IMR-90 (cell line): ENCODE measurements at regions not wholly inside any gene's neighbourhood (a gene's known extent, or its start where the extent isn't known, plus 50 kb on each side); places are given as distances from the start of the nearest gene placed in this dataset.

Experiments used
- ATAC-seq: fragments of 200-7000 bp; cut with Tn5 transposase; 2 replicates; pipeline ENCODE4 v1.9.1; 2020; ENCODE audit warnings: low read depth, mild to moderate bottlenecking, moderate library complexity
- BruUV-seq: library from RNA; stranded (reverse); fragments of 400-500 nt; replicated peaks from 2 replicates; lab custom pipeline; 2021; lab: Mats Ljungman, UMichigan
- CTCF ChIA-PET: fragments of 300-600 bp; formaldehyde crosslinking; extraction: SDS; loops from one replicate; lab custom pipeline; 2021; ENCODE audit warnings: antibody characterized with exemption; lab: Yijun Ruan, JAX
- POLR2A ChIA-PET: fragments of 300-600 bp; sonication (Branson Sonifier 250); formaldehyde crosslinking; loops from one replicate; lab custom pipeline; 2022; ENCODE audit warnings: antibody characterized with exemption; ENCODE audit not compliant: unreplicated experiment; lab: Charles Lee
- DNase-seq: peaks from one replicate; pipeline ENCODE4 v3.0.0; 2013
- H2AFZ ChIP-seq: replicated peaks from 2 replicates; pipeline ENCODE3; 2013; ENCODE audit warnings: low read length, mild to moderate bottlenecking; ENCODE audit not compliant: poor library complexity
- H2AK5ac ChIP-seq: 2 replicates; pipeline ENCODE4 v1.6.1; 2013; ENCODE audit warnings: low read depth, low read length, inconsistent platforms
- H2AK9ac ChIP-seq: replicated peaks from 2 replicates; pipeline ENCODE3; 2013; ENCODE audit warnings: mild to moderate bottlenecking, low read depth, low read length, moderate library complexity; ENCODE audit not compliant: poor library complexity
- H2BK120ac ChIP-seq: 2 replicates; pipeline ENCODE4 v1.6.1; 2013; ENCODE audit warnings: low read depth, low read length, inconsistent platforms
- H2BK15ac ChIP-seq: 3 replicates; pipeline ENCODE4 v1.6.1; 2013; ENCODE audit warnings: low read depth, low read length, inconsistent platforms
- H2BK20ac ChIP-seq: 2 replicates; pipeline ENCODE4 v1.6.1; 2013; ENCODE audit warnings: low read depth, mild to moderate bottlenecking, inconsistent platforms, low read length, moderate library complexity
- H2BK5ac ChIP-seq: 2 replicates; pipeline ENCODE4 v1.6.1; 2013; ENCODE audit warnings: mild to moderate bottlenecking, low read depth, low read length, inconsistent platforms; ENCODE audit not compliant: poor library complexity, severe bottlenecking
- H3K14ac ChIP-seq: replicated peaks from 2 replicates; pipeline ENCODE4 v1.6.1; 2013; ENCODE audit warnings: low read depth, low read length, inconsistent platforms
- H3K18ac ChIP-seq: 2 replicates; pipeline ENCODE4 v1.6.1; 2013; ENCODE audit warnings: low read depth, low read length, control low read depth
- H3K23ac ChIP-seq: 2 replicates; pipeline ENCODE4 v1.6.1; 2013; ENCODE audit warnings: low read depth, low read length, inconsistent platforms
- H3K27ac ChIP-seq: 2 replicates; pipeline ENCODE4 v1.5.1; 2013; ENCODE audit warnings: mild to moderate bottlenecking, control low read depth, low read length; ENCODE audit not compliant: insufficient read depth
- H3K27me3 ChIP-seq: 2 replicates; pipeline ENCODE4 v1.6.1; 2013; ENCODE audit warnings: low read length; ENCODE audit not compliant: control insufficient read depth, insufficient read depth
- H3K36me3 ChIP-seq: 2 replicates; pipeline ENCODE4 v1.6.1; 2013; ENCODE audit warnings: low read length, mixed read lengths; ENCODE audit not compliant: control insufficient read depth, insufficient read depth
- H3K4ac ChIP-seq: 2 replicates; pipeline ENCODE4 v1.6.1; 2013; ENCODE audit warnings: low read depth, low read length, inconsistent platforms
- H3K4me1 ChIP-seq: 2 replicates; pipeline ENCODE4 v1.6.1; 2013; ENCODE audit warnings: low read length, mixed read lengths; ENCODE audit not compliant: control insufficient read depth, insufficient read depth
- H3K4me2 ChIP-seq: 2 replicates; pipeline ENCODE4 v1.6.1; 2013; ENCODE audit warnings: low read depth, mild to moderate bottlenecking, control low read depth, low read length, moderate library complexity
- H3K4me3 ChIP-seq: 2 replicates; pipeline ENCODE4 v1.5.1; 2013; ENCODE audit warnings: low read depth, mild to moderate bottlenecking, control low read depth, low read length, moderate library complexity; ENCODE audit not compliant: insufficient read depth
- H3K56ac ChIP-seq: 2 replicates; pipeline ENCODE4 v1.6.1; 2013; ENCODE audit warnings: low read length, inconsistent platforms; ENCODE audit not compliant: insufficient read depth; ENCODE audit errors: extremely low read depth
- H3K79me1 ChIP-seq, 2 experiments: 2 replicates each; pipeline ENCODE4 v1.6.1; 2013; ENCODE audit warnings: low read length in 2 of 2, inconsistent platforms in 1 of 2, low read depth in 1 of 2
- H3K9ac ChIP-seq: 2 replicates; pipeline ENCODE4 v1.6.1; 2013; ENCODE audit warnings: low read depth, low read length, control low read depth
- H3K9me1 ChIP-seq: 2 replicates; pipeline ENCODE4 v1.6.1; 2013; ENCODE audit warnings: low read length, inconsistent platforms; ENCODE audit not compliant: insufficient read depth
- H3K9me3 ChIP-seq: 2 replicates; pipeline ENCODE4 v1.6.1; 2013; ENCODE audit warnings: low read length; ENCODE audit not compliant: control insufficient read depth, insufficient read depth
- H4K20me1 ChIP-seq: 2 replicates; pipeline ENCODE4 v1.6.1; 2013; ENCODE audit warnings: low read length, inconsistent platforms; ENCODE audit not compliant: insufficient read depth
- H4K5ac ChIP-seq: 2 replicates; pipeline ENCODE4 v1.6.1; 2013; ENCODE audit warnings: mild to moderate bottlenecking, low read depth, low read length, control low read depth
- H4K8ac ChIP-seq, 2 experiments: 2 replicates each; pipeline ENCODE4 v1.6.1; 2013; ENCODE audit warnings: low read depth in 2 of 2, low read length in 2 of 2, control low read depth in 1 of 2, inconsistent platforms in 1 of 2
- H4K91ac ChIP-seq: 2 replicates; pipeline ENCODE4 v1.6.1; 2013; ENCODE audit warnings: low read depth, low read length, inconsistent platforms; ENCODE audit not compliant: insufficient read depth
- BHLHE40 ChIP-seq: fragments of 150-350 bp; IDR thresholded peaks from 2 replicates; pipeline ENCODE4 v1.6.1; 2016; ENCODE audit warnings: mild to moderate bottlenecking, low read depth, low read length
- CEBPB ChIP-seq: IDR thresholded peaks from 2 replicates; pipeline ENCODE4 v1.6.1; 2012; ENCODE audit warnings: low read depth, low read length, improper control_type of control experiment
- CHD1 ChIP-seq: IDR thresholded peaks from 2 replicates; pipeline ENCODE4 v1.6.1; 2012; ENCODE audit warnings: low read depth, low read length, improper control_type of control experiment
- ELK1 ChIP-seq: fragments of 150-350 bp; IDR thresholded peaks from 2 replicates; pipeline ENCODE4 v1.6.1; 2016; ENCODE audit warnings: low read depth, mild to moderate bottlenecking, low read length, moderate library complexity, borderline replicate concordance
- FOS ChIP-seq: fragments of 150-350 bp; IDR thresholded peaks from 2 replicates; pipeline ENCODE4 v1.6.1; 2016; ENCODE audit warnings: low read depth, low read length
- MAFK ChIP-seq: IDR thresholded peaks from 2 replicates; pipeline ENCODE4 v1.6.1; 2012; ENCODE audit warnings: low read depth, low read length, improper control_type of control experiment
- MAZ ChIP-seq: IDR thresholded peaks from 2 replicates; pipeline ENCODE4 v1.6.1; 2012; ENCODE audit warnings: low read depth, mild to moderate bottlenecking, low read length, improper control_type of control experiment, moderate library complexity, borderline replicate concordance
- MXI1 ChIP-seq: IDR thresholded peaks from 2 replicates; pipeline ENCODE4 v1.6.1; 2012; ENCODE audit warnings: low read depth, mild to moderate bottlenecking, low read length, moderate library complexity, borderline replicate concordance
- NFE2L2 ChIP-seq: fragments of 150-350 bp; IDR thresholded peaks from 2 replicates; pipeline ENCODE4 v1.6.1; 2016; ENCODE audit warnings: low read depth, mild to moderate bottlenecking, low read length
- POLR2A ChIP-seq: IDR thresholded peaks from 2 replicates; pipeline ENCODE4 v1.6.1; 2012; ENCODE audit warnings: mild to moderate bottlenecking, low read depth, low read length
- RAD21 ChIP-seq: IDR thresholded peaks from 2 replicates; pipeline ENCODE4 v1.6.1; 2012; ENCODE audit warnings: low read length, improper control_type of control experiment
- RCOR1 ChIP-seq: IDR thresholded peaks from 2 replicates; pipeline ENCODE4 v1.6.1; 2012; ENCODE audit warnings: mild to moderate bottlenecking, low read length, improper control_type of control experiment; ENCODE audit not compliant: insufficient replicate concordance
- RFX5 ChIP-seq: IDR thresholded peaks from 2 replicates; pipeline ENCODE4 v1.8.0; 2012; ENCODE audit warnings: low read depth, mild to moderate bottlenecking, low read length, moderate library complexity
- SMC3 ChIP-seq: fragments of 150-350 bp; IDR thresholded peaks from 2 replicates; pipeline ENCODE4 v1.6.1; 2016; ENCODE audit warnings: low read depth, mild to moderate bottlenecking, antibody characterized with exemption, low read length, moderate library complexity
- USF2 ChIP-seq: fragments of 150-350 bp; IDR thresholded peaks from 2 replicates; pipeline ENCODE4 v1.6.1; 2017; ENCODE audit warnings: mild to moderate bottlenecking, antibody characterized with exemption, low read length, low read depth
- WGBS, 2 experiments: methylation state at CpG; one replicate each; pipeline versions ENCODE4 v1.1.5 to v1.1.7; 2013; ENCODE audit warnings: missing lambda C conversion rate in 2 of 2; ENCODE audit not compliant: insufficient read length in 1 of 2; ENCODE audit errors: extremely low coverage in 2 of 2; 5-methylcytosine and 5-hydroxymethylcytosine counted together
- dilution Hi-C: fragments of 300-500 bp; cut with HindIII; formaldehyde crosslinking; loops from one replicate; pipeline ENCODE4 v1.14.3; 2018; ENCODE audit warnings: low sequenced_read_pairs; ENCODE audit not compliant: unreplicated experiment
- in situ Hi-C: fragments of 300-500 bp; cut with MboI; formaldehyde crosslinking; loops from 3 replicates; pipeline ENCODE4 v1.14.3; 2019; ENCODE audit warnings: low sequenced_read_pairs, inconsistent platforms, mixed read lengths
- intact Hi-C: fragments of 100-400 bp; cut with micrococcal nuclease; formaldehyde crosslinking; loops from 2 replicates; pipeline ENCODE4 v1.10.0; 2022
- TF ChIP-seq, protein P1 (sequence below): conservative IDR thresholded peaks from 2 replicates; pipeline ENCODE4 v1.5.1; 2012; ENCODE audit warnings: mild to moderate bottlenecking, low read depth, low read length, improper control_type of control experiment

GRCh38 chr2:228387776-228388175 lies 206.3 kb upstream of the SPHKAP start:
- H3K36me3 ChIP-seq = no peaks in the 10 kb centered on the region
- ATAC-seq (no peak), DNase-seq (no peak)
- CTCF ChIA-PET = no interaction called here
- no peak overlapping the region for H4K5ac ChIP-seq
- no peak overlapping the region for H3K18ac ChIP-seq
- TF ChIP-seq BHLHE40 = no peak
- TF ChIP-seq NFE2L2 = no peak
- TF ChIP-seq, protein P1, sequence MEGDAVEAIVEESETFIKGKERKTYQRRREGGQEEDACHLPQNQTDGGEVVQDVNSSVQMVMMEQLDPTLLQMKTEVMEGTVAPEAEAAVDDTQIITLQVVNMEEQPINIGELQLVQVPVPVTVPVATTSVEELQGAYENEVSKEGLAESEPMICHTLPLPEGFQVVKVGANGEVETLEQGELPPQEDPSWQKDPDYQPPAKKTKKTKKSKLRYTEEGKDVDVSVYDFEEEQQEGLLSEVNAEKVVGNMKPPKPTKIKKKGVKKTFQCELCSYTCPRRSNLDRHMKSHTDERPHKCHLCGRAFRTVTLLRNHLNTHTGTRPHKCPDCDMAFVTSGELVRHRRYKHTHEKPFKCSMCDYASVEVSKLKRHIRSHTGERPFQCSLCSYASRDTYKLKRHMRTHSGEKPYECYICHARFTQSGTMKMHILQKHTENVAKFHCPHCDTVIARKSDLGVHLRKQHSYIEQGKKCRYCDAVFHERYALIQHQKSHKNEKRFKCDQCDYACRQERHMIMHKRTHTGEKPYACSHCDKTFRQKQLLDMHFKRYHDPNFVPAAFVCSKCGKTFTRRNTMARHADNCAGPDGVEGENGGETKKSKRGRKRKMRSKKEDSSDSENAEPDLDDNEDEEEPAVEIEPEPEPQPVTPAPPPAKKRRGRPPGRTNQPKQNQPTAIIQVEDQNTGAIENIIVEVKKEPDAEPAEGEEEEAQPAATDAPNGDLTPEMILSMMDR = no peak
- TF ChIP-seq USF2 = no peak
- no peak for TF ChIP-seq RFX5
- no peak for TF ChIP-seq MAZ
- TF ChIP-seq CEBPB = no peak
- no peak for TF ChIP-seq FOS
- no peak for TF ChIP-seq RAD21
- no peak for TF ChIP-seq ELK1
- no peak for TF ChIP-seq MXI1
- TF ChIP-seq SMC3 = no peak
- no peak for TF ChIP-seq CHD1
- TF ChIP-seq MAFK = no peak
- no peak for TF ChIP-seq RCOR1
- TF ChIP-seq POLR2A = no peak
- in situ Hi-C loops = no loop called here
- H2AK5ac ChIP-seq = no peak overlapping the region
- H3K4me1 ChIP-seq = no peaks in the 10 kb centered on the region
- intact Hi-C loops = no loop called here
- H3K9me3 ChIP-seq = peaks cover 5% of the 10 kb centered on the region
- no peak overlapping the region for H2BK120ac ChIP-seq
- no peak overlapping the region for H3K23ac ChIP-seq
- no peaks in the 10 kb centered on the region for H4K20me1 ChIP-seq
- POLR2A ChIA-PET = no interaction called here
- H4K8ac ChIP-seq = no peak overlapping the region
- H3K4me3 ChIP-seq = no peak overlapping the region
- dilution Hi-C loops = no loop called here
- H3K9me1 ChIP-seq = no peaks in the 10 kb centered on the region
- H3K4me2 ChIP-seq = no peak overlapping the region
- no peaks in the 10 kb centered on the region for H3K27me3 ChIP-seq
- no peak overlapping the region for H2BK5ac ChIP-seq
- no peak overlapping the region for H3K56ac ChIP-seq
- no peak overlapping the region for H3K4ac ChIP-seq
- H3K9ac ChIP-seq = no peak overlapping the region
- H2AFZ ChIP-seq = no peak overlapping the region
- H2BK20ac ChIP-seq = no peak overlapping the region
- no TSS peak for BruUV-seq
- H3K79me1 ChIP-seq = no peaks in the 10 kb centered on the region
- WGBS, 2 experiments = no CpG with 5 or more reads among the region's 3 CpGs
- H2BK15ac ChIP-seq = no peak overlapping the region
- no peak overlapping the region for H3K27ac ChIP-seq
- no peak overlapping the region for H3K14ac ChIP-seq
- H2AK9ac ChIP-seq = no peak overlapping the region
- no peak overlapping the region for H4K91ac ChIP-seq
